ENCODE measurements at regions not wholly inside any gene's neighbourhood (a gene's known extent, or its start where the extent isn't known, plus 50 kb on each side); places are given as distances from the start of the nearest gene placed in this dataset.

- H3K27ac ChIP-seq (ENCODE audit: extremely low read depth, low read depth, low read length): no peak overlapping the region
- no peaks in the 10 kb centered on the region for H3K4me1 ChIP-seq (ENCODE audit: control insufficient read depth, insufficient read depth, low read length)
- POLR2A ChIA-PET: no interaction called here
- TF ChIP-seq ZSCAN30 (tag by site-specific recombination; IDR thresholded peaks at IDR 0.05) (no peak), ZNF544 (tag by site-specific recombination; IDR thresholded peaks at IDR 0.05) (no peak), SCRT2 (tag by site-specific recombination; IDR thresholded peaks at IDR 0.05) (peak; percentile 18; the same call in 1 of the 2 replicates)
- CTCF ChIA-PET: no interaction called here
- no peaks in the 10 kb centered on the region for H3K36me3 ChIP-seq (ENCODE audit: control insufficient read depth in 2 of 2, insufficient read depth in 1 of 2, low read length in 2 of 2)
- H3K4me3 ChIP-seq (ENCODE audit: low read depth, low read length): no peak overlapping the region
- H3K9me3 ChIP-seq (ENCODE audit: control insufficient read depth, insufficient read depth, low read depth, low read length): no peaks in the 10 kb centered on the region
Observed at GRCh38 chr3:102156426-102156825, 278.4 kb upstream of the ZPLD1 start.

- POLR2A ChIA-PET: no interaction called here
- CTCF ChIA-PET: no interaction called here
- Histone ChIP-seq H3K9me3 (ENCODE audit: control insufficient read depth, insufficient read depth, low read depth, low read length) (no peaks in the 10 kb centered on the region), H3K4me3 (ENCODE audit: low read depth, low read length) (no peak overlapping the region), H3K27ac (ENCODE audit: extremely low read depth, low read depth, low read length) (no peak overlapping the region), H3K4me1 (ENCODE audit: control insufficient read depth, insufficient read depth, low read length) (peaks cover 4% of the 10 kb centered on the region; the same call in 1 of the 2 replicates), H3K36me3 (ENCODE audit: control insufficient read depth in 2 of 2, insufficient read depth in 1 of 2, low read length in 2 of 2) (no peaks in the 10 kb centered on the region)
- TF ChIP-seq ZBTB1 (tag by site-specific recombination; IDR thresholded peaks at IDR 0.05): no peak
- TF ChIP-seq FEZF1 (tag by site-specific recombination; IDR thresholded peaks at IDR 0.05): no peak
- no peak for TF ChIP-seq ZNF549 (tag by site-specific recombination; IDR thresholded peaks at IDR 0.05)
- TF ChIP-seq ZNF266 (tag by site-specific recombination; IDR thresholded peaks at IDR 0.05; ENCODE audit: low read depth): no peak
- no peak for TF ChIP-seq ZNF621 (tag by site-specific recombination; IDR thresholded peaks at IDR 0.05)
- no peak for TF ChIP-seq PATZ1 (tag by site-specific recombination; IDR thresholded peaks at IDR 0.05)
- no peak for TF ChIP-seq ZNF843 (tag by site-specific recombination; IDR thresholded peaks at IDR 0.05)
- TF ChIP-seq MYNN (tag by site-specific recombination; IDR thresholded peaks at IDR 0.05; ENCODE audit: borderline replicate concordance): no peak
- no peak for TF ChIP-seq ZNF23 (tag by site-specific recombination; IDR thresholded peaks at IDR 0.05; ENCODE audit: borderline replicate concordance)
- TF ChIP-seq ZNF292 (tag by site-specific recombination; IDR thresholded peaks at IDR 0.05; ENCODE audit: borderline replicate concordance, low read depth): no peak
- no peak for TF ChIP-seq EGR2 (tag by site-specific recombination; IDR thresholded peaks at IDR 0.05; ENCODE audit: low read depth)
- TF ChIP-seq OVOL3 (tag by site-specific recombination; IDR thresholded peaks at IDR 0.05): no peak
- TF ChIP-seq ZBTB10 (tag by site-specific recombination; IDR thresholded peaks at IDR 0.05): no peak
Observed at GRCh38 chr3:102158080-102158740, 276.6 kb upstream of the ZPLD1 start.

DNA sequence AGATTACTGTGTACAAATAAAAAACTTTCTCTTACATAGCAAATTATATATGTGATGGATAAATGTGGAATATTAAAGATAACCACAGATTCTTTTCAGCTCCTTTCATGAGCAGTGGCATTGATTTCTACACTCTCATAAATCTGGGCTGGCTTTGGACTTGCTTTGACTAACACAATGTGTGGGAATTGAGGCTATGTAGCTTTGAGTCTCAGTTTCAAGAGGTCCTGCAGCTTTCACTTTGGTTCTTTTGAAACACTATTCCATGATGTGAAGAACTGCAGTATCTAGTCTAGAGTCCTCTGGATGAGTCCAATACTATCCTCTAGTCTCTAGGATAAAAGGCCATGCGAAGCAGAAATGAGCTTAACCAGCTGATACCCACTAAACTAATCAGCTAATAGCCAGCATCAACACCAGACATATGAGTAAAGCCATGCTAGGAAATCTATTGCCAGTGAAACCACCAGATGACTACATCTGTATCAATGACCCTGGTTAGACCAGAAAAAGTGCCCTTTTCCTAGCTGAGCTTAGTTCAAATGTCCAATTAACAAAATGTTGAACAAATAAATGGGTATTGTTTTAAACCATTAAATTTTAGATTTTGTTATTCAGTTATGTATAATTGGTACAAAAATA, 274.9 kb upstream of the ZPLD1 start:
- Histone ChIP-seq H3K9me3 (ENCODE audit: control insufficient read depth, insufficient read depth, low read depth, low read length) (no peaks in the 10 kb centered on the region), H3K27ac (ENCODE audit: extremely low read depth, low read depth, low read length) (no peak overlapping the region), H3K4me1 (ENCODE audit: control insufficient read depth, insufficient read depth, low read length) (peaks cover 10% of the 10 kb centered on the region), H3K4me3 (ENCODE audit: low read depth, low read length) (no peak overlapping the region), H3K36me3 (ENCODE audit: control insufficient read depth in 2 of 2, insufficient read depth in 1 of 2, low read length in 2 of 2) (no peaks in the 10 kb centered on the region)
- CTCF ChIA-PET: interaction anchor here (0.7 to 1.1 kb wide), 2 partner anchors 64 to 69 kb away, joined by 3 to 4 read pairs; no protein-coding TSS in a partner anchor
- POLR2A ChIA-PET: no interaction called here
- TF ChIP-seq ZNF513 (tag by site-specific recombination; IDR thresholded peaks at IDR 0.05) (no peak), ZNF280D (tag by site-specific recombination; IDR thresholded peaks at IDR 0.05) (no peak), ZNF747 (tag by site-specific recombination; IDR thresholded peaks at IDR 0.05) (no peak)
- TF ChIP-seq, protein P1, sequence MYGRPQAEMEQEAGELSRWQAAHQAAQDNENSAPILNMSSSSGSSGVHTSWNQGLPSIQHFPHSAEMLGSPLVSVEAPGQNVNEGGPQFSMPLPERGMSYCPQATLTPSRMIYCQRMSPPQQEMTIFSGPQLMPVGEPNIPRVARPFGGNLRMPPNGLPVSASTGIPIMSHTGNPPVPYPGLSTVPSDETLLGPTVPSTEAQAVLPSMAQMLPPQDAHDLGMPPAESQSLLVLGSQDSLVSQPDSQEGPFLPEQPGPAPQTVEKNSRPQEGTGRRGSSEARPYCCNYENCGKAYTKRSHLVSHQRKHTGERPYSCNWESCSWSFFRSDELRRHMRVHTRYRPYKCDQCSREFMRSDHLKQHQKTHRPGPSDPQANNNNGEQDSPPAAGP (tag by site-specific recombination; IDR thresholded peaks at IDR 0.05): no peak

All from HEK293 (cell line).